CD4-positive, alpha-beta memory T cell (primary cell): ENCODE measurements at regions not wholly inside any gene's neighbourhood (a gene's known extent, or its start where the extent isn't known, plus 50 kb on each side); places are given as distances from the start of the nearest gene placed in this dataset.

Source experiments
- CTCF ChIA-PET: fragments of 350-600 bp; sonication (Branson Sonifier 250); formaldehyde crosslinking; loops from one replicate; lab custom pipeline; 2021; ENCODE audit warnings: inconsistent platforms; ENCODE audit not compliant: partially characterized antibody; lab: Charles Lee
- POLR2A ChIA-PET: fragments of 350-600 bp; sonication (Branson Sonifier 250); formaldehyde crosslinking; loops from one replicate; lab custom pipeline; 2021; ENCODE audit not compliant: partially characterized antibody; lab: Charles Lee
- DNase-seq, 5 donors: peaks; one replicate each; pipeline versions ENCODE4 v3.0.0 to v3.0.0-alpha.2; 2020 to 2022; ENCODE audit warnings: mixed read lengths in 1 of 5
- H3K27ac ChIP-seq: one replicate; pipeline ENCODE4 v1.7.0; 2013; ENCODE audit warnings: low read depth, low read length
- H3K27me3 ChIP-seq: 2 replicates; pipeline ENCODE4 v1.7.0; 2013; ENCODE audit warnings: mild to moderate bottlenecking, low read length, moderate library complexity; ENCODE audit not compliant: insufficient read depth
- H3K36me3 ChIP-seq: 2 replicates; pipeline ENCODE4 v1.7.0; 2013; ENCODE audit warnings: mild to moderate bottlenecking, low read length, moderate library complexity; ENCODE audit not compliant: insufficient read depth
- H3K4me1 ChIP-seq: 2 replicates; pipeline ENCODE4 v1.7.0; 2013; ENCODE audit warnings: mild to moderate bottlenecking, low read length, moderate library complexity; ENCODE audit not compliant: insufficient read depth
- H3K4me3 ChIP-seq, 2 donors: one replicate each; pipeline ENCODE4 v1.7.0; 2013; ENCODE audit warnings: low read length in 2 of 2, mild to moderate bottlenecking in 1 of 2
- H3K9me3 ChIP-seq, 2 donors: one replicate each; pipeline ENCODE4 v1.7.0; 2013; ENCODE audit warnings: low read length in 2 of 2, control low read depth in 1 of 2; ENCODE audit not compliant: control insufficient read depth in 1 of 2
- H3K27ac Mint-ChIP-seq, 7 donors: one replicate each; pipeline ENCODE4 v1.8.0; 2020 to 2021; ENCODE audit warnings: mixed read lengths in 7 of 7, mild to moderate bottlenecking in 6 of 7, inconsistent platforms in 3 of 7, moderate library complexity in 3 of 7
- H3K27me3 Mint-ChIP-seq, 2 donors: one replicate each; pipeline ENCODE4 v1.8.0; 2020 to 2021; ENCODE audit warnings: mixed read lengths in 2 of 2
- H3K36me3 Mint-ChIP-seq, 2 donors: one replicate each; pipeline ENCODE4 v1.8.0; 2020 to 2021; ENCODE audit warnings: mixed read lengths in 2 of 2, inconsistent platforms in 1 of 2, mild to moderate bottlenecking in 1 of 2
- H3K4me1 Mint-ChIP-seq, 4 donors: one replicate each; pipeline ENCODE4 v1.8.0; 2020 to 2021; ENCODE audit warnings: mixed read lengths in 4 of 4, mild to moderate bottlenecking in 1 of 4
- H3K4me3 Mint-ChIP-seq, 8 donors: one replicate each; pipeline ENCODE4 v1.8.0; 2020 to 2021; ENCODE audit warnings: mixed read lengths in 8 of 8, mild to moderate bottlenecking in 7 of 8, moderate library complexity in 6 of 8, inconsistent platforms in 3 of 8
- H3K9me3 Mint-ChIP-seq, 8 donors: one replicate each; pipeline ENCODE4 v1.8.0; 2020 to 2021; ENCODE audit warnings: mixed read lengths in 8 of 8, mild to moderate bottlenecking in 5 of 8, inconsistent platforms in 3 of 8, moderate library complexity in 1 of 8
- intact Hi-C: fragments of 100-400 bp; cut with micrococcal nuclease; formaldehyde crosslinking; loops from one replicate; pipeline ENCODE4 v1.15.1; 2023

DNA sequence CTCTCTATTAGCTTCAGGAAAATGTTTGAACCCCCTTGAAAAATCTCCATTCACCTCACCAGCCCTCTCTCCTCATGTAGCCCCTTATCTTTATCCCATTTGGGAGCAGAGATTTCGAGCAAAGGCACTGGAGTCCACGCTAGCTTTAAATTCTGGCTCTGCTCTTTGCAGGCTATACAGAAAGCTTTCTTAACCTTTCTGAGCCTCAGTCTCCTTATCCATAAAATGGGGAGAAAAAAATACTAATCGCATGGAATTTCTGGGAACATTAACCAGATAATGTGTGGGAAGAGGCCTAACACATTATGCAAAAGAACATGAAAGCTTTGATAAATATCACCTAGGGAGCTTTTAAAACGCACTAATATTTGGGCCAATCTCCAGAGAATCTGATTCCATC lies 476.3 kb upstream of the CDH5 start:
- Histone ChIP-seq H3K9me3 (no peaks in the 10 kb centered on the region), H3K4me3 (no peak overlapping the region), H3K27me3 (no peaks in the 10 kb centered on the region), H3K4me1 (no peaks in the 10 kb centered on the region), H3K27ac (no peak overlapping the region), H3K36me3 (no peaks in the 10 kb centered on the region)
- intact Hi-C loops: no loop called here
- Mint-ChIP-seq H3K9me3 (peaks cover 0 to 4% (median 0%) of the 10 kb centered on the region in 8 donors), H3K27ac (no peak overlapping the region), H3K36me3 (no peaks in the 10 kb centered on the region), H3K4me1 (no peaks in the 10 kb centered on the region), H3K4me3 (no peak overlapping the region), H3K27me3 (peaks cover 0 to 3% of the 10 kb centered on the region in 2 donors)
- no peak for DNase-seq
- ChIA-PET POLR2A (no interaction called here), CTCF (no interaction called here)

DNA sequence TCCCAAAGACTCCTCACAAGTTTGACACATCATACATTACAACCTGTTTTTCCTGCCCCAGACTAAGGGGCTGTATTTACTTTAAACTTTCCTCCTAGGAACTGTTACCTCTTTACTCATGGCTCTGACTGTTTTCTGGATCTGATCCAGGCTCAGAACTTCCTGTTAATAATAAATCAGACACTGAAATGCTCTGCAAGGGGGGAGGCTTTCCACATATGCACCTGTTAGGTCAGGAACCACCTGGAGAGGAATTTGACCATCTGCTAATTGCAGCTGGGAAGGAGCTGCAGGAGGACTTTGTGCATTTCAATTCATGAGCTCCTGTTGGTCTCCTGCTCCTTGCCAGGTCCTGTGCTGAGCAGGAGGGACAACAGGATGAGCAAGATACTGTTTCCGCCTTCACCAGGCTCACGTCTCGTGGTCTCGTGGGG lies 476.9 kb upstream of the CDH5 start:
- no peak for DNase-seq
- no peaks in the 10 kb centered on the region for H3K27me3 ChIP-seq
- no peaks in the 10 kb centered on the region for H3K4me1 Mint-ChIP-seq

DNA sequence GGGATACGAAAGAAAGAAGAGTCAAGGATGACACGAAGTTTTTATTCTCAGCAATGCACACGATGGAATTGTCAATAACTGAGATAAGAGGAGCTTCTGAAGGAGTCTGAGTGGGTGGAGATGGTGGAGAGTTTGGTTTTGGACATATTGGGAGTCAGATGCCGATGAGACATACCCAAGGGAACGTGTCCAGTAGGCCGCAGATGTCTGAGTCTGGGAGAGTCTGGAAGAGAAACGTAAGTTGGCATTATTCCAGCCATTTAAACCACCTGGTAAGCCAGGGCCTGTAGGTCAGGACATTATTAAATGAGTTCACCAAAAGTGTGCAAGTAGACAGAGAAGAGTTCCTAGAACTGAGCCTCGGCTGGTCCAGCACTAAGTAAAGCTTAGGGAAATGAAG lies 478.3 kb upstream of the CDH5 start:
- no peak overlapping the region for H3K27ac ChIP-seq
- Mint-ChIP-seq H3K4me1 (no peaks in the 10 kb centered on the region), H3K36me3 (no peaks in the 10 kb centered on the region), H3K27ac (no peak overlapping the region), H3K27me3 (peaks cover 0 to 1% of the 10 kb centered on the region in 2 donors), H3K9me3 (peaks cover 0 to 3% (median 0%) of the 10 kb centered on the region in 8 donors), H3K4me3 (no peak overlapping the region)
- CTCF ChIA-PET: no interaction called here
- intact Hi-C loops: no loop called here
- no peaks in the 10 kb centered on the region for H3K27me3 ChIP-seq
- DNase-seq: no peak
- POLR2A ChIA-PET: no interaction called here
- H3K4me3 ChIP-seq: no peak overlapping the region
- no peaks in the 10 kb centered on the region for H3K9me3 ChIP-seq
- H3K4me1 ChIP-seq: no peaks in the 10 kb centered on the region
- no peaks in the 10 kb centered on the region for H3K36me3 ChIP-seq

More for the DNA sequence above, 476.9 kb upstream of the CDH5 start:
- Histone ChIP-seq H3K4me3 (no peak overlapping the region), H3K9me3 (no peaks in the 10 kb centered on the region), H3K4me1 (no peaks in the 10 kb centered on the region), H3K36me3 (no peaks in the 10 kb centered on the region), H3K27ac (no peak overlapping the region)
- intact Hi-C loops: no loop called here
- no peak overlapping the region for H3K4me3 Mint-ChIP-seq
- H3K36me3 Mint-ChIP-seq: no peaks in the 10 kb centered on the region
- H3K27ac Mint-ChIP-seq: no peak overlapping the region
- peaks cover 0 to 4% (median 0%) of the 10 kb centered on the region in 8 donors for H3K9me3 Mint-ChIP-seq
- peaks cover 0 to 1% of the 10 kb centered on the region in 2 donors for H3K27me3 Mint-ChIP-seq
- POLR2A ChIA-PET: no interaction called here
- CTCF ChIA-PET: no interaction called here

DNA sequence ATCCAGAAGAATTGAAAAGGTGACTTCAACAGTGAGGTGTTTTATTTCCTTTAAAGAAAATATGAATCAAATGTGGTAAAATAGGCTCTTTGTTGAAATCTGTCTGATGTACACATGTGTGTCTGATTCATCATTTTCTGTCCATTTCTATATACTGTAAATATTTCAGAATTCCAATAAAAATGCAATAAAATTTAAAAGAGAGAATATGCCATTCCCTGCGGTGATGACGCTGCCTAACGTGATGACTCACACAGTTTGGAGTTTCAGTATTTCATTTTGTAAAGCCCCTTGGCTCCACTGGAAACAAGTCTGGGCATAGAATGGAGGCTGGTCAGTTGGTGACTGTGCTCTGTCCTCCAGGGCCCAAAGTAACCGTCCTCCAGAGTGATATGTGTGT lies 482.5 kb upstream of the CDH5 start:
- H3K4me1 ChIP-seq: no peaks in the 10 kb centered on the region

DNA sequence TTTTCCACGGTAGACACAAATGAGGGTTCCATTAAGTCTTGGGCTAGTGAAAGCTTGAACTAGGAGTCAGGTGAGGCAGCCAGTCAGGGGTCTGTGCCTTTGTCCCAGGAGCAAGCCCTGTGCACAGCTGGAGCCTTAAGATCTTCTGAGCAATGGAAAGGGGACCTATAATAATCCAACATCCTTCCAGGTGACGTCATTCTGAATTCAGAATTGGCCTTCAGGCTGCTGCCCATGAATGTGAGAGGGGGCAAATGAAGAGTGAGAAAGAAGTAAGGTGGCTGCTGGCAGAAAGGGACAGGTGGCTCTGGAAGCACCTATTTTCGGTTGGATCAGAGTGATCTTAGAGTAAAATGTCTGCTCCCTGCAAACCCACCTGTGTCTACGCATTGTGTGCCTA lies 488.1 kb upstream of the CDH5 start:
- Histone ChIP-seq H3K9me3 (no peaks in the 10 kb centered on the region), H3K36me3 (no peaks in the 10 kb centered on the region), H3K4me3 (no peak overlapping the region), H3K27me3 (no peaks in the 10 kb centered on the region), H3K27ac (no peak overlapping the region), H3K4me1 (no peaks in the 10 kb centered on the region)
- intact Hi-C loops: no loop called here
- ChIA-PET CTCF (no interaction called here), POLR2A (no interaction called here)
- H3K27me3 Mint-ChIP-seq: peaks cover 3 to 4% of the 10 kb centered on the region in 2 donors
- no peak for DNase-seq
- H3K36me3 Mint-ChIP-seq: no peaks in the 10 kb centered on the region
- H3K4me1 Mint-ChIP-seq: no peaks in the 10 kb centered on the region
- no peak overlapping the region for H3K4me3 Mint-ChIP-seq
- H3K9me3 Mint-ChIP-seq: peaks cover 0 to 12% (median 2%) of the 10 kb centered on the region in 8 donors
- no peak overlapping the region for H3K27ac Mint-ChIP-seq

More for the DNA sequence above, 482.5 kb upstream of the CDH5 start:
- H3K36me3 ChIP-seq: no peaks in the 10 kb centered on the region
- intact Hi-C loops: no loop called here
- no peak overlapping the region for H3K27ac ChIP-seq
- Mint-ChIP-seq H3K4me3 (no peak overlapping the region), H3K36me3 (no peaks in the 10 kb centered on the region), H3K4me1 (no peaks in the 10 kb centered on the region), H3K27me3 (peaks cover 1 to 3% of the 10 kb centered on the region in 2 donors), H3K27ac (no peak overlapping the region), H3K9me3 (peaks cover 0 to 12% (median 0%) of the 10 kb centered on the region in 8 donors)
- no peaks in the 10 kb centered on the region for H3K9me3 ChIP-seq
- POLR2A ChIA-PET: no interaction called here
- CTCF ChIA-PET: no interaction called here
- no peak for DNase-seq
- H3K27me3 ChIP-seq: no peaks in the 10 kb centered on the region
- no peak overlapping the region for H3K4me3 ChIP-seq

DNA sequence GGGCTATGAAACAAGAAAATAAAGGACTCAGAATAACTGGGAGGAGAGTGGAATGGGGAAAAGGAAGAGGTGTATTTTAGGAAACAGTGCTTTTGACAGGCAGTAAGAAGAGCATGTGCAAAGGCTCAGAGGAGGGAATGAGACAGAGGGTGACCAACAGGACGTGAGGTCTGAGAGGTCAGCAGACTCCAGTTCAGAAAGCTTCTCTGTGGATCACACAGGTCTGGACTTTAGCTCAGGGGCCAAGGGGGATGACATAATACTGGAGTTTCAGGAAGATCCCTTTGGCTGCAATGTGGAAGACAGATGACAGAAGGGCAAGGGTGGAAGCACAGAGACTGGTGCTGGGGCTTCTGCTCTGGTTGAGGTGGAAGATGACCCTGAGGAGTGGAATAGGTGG lies 489.9 kb upstream of the CDH5 start:
- H3K4me1 Mint-ChIP-seq: no peaks in the 10 kb centered on the region
- H3K27me3 Mint-ChIP-seq: peaks cover 1 to 5% of the 10 kb centered on the region in 2 donors
- ChIA-PET POLR2A (no interaction called here), CTCF (no interaction called here)
- no peak overlapping the region for H3K27ac Mint-ChIP-seq
- Histone ChIP-seq H3K4me1 (no peaks in the 10 kb centered on the region), H3K36me3 (no peaks in the 10 kb centered on the region), H3K27ac (no peak overlapping the region), H3K9me3 (no peaks in the 10 kb centered on the region), H3K27me3 (no peaks in the 10 kb centered on the region), H3K4me3 (no peak overlapping the region)
- no peak for DNase-seq
- H3K36me3 Mint-ChIP-seq: no peaks in the 10 kb centered on the region
- intact Hi-C loops: no loop called here
- H3K9me3 Mint-ChIP-seq: peaks cover 0 to 9% (median 2%) of the 10 kb centered on the region in 8 donors
- H3K4me3 Mint-ChIP-seq: no peak overlapping the region

DNA sequence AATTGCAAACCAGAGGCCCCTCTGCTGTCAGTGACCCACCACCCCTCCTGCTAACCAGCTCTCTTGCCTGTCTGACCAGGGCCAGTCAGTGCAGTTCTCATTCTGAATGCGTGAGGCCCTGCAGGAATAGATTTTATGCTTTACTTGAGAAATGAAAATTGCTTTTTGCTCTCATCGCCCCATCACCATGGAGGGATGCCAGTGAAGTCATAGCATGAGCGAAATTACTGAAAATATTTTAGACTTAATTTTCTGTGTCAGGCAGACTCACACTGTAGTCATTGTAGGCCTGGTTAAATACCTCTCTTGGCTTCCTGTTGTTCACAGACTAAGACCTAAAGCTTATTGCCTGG lies 490.5 kb upstream of the CDH5 start:
- intact Hi-C loops: no loop called here
- Mint-ChIP-seq H3K4me3 (no peak overlapping the region), H3K9me3 (peaks cover 0 to 6% (median under 1%) of the 10 kb centered on the region in 8 donors), H3K27me3 (peaks cover 0 to 5% of the 10 kb centered on the region in 2 donors), H3K27ac (no peak overlapping the region), H3K4me1 (no peaks in the 10 kb centered on the region), H3K36me3 (no peaks in the 10 kb centered on the region)
- Histone ChIP-seq H3K4me1 (no peaks in the 10 kb centered on the region), H3K9me3 (no peaks in the 10 kb centered on the region), H3K36me3 (no peaks in the 10 kb centered on the region), H3K27ac (no peak overlapping the region), H3K4me3 (no peak overlapping the region), H3K27me3 (no peaks in the 10 kb centered on the region)
- POLR2A ChIA-PET: no interaction called here
- no peak for DNase-seq
- CTCF ChIA-PET: no interaction called here
